ENCODE measurements at regions not wholly inside any gene's neighbourhood (a gene's known extent, or its start where the extent isn't known, plus 50 kb on each side); places are given as distances from the start of the nearest gene placed in this dataset.

- TF ChIP-seq, protein P1, sequence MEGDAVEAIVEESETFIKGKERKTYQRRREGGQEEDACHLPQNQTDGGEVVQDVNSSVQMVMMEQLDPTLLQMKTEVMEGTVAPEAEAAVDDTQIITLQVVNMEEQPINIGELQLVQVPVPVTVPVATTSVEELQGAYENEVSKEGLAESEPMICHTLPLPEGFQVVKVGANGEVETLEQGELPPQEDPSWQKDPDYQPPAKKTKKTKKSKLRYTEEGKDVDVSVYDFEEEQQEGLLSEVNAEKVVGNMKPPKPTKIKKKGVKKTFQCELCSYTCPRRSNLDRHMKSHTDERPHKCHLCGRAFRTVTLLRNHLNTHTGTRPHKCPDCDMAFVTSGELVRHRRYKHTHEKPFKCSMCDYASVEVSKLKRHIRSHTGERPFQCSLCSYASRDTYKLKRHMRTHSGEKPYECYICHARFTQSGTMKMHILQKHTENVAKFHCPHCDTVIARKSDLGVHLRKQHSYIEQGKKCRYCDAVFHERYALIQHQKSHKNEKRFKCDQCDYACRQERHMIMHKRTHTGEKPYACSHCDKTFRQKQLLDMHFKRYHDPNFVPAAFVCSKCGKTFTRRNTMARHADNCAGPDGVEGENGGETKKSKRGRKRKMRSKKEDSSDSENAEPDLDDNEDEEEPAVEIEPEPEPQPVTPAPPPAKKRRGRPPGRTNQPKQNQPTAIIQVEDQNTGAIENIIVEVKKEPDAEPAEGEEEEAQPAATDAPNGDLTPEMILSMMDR (IDR thresholded peaks at IDR 0.05) = peak; percentile 30
- TF ChIP-seq EZH2 (IDR thresholded peaks at IDR 0.05) = no peak
- TF ChIP-seq EZH2phosphoT487 (IDR thresholded peaks at IDR 0.05) = no peak
These were observed 104.1 kb upstream of the DPP6 start for GRCh38 chr7:153948060-153948459.

All from neural progenitor cell (in vitro differentiated cells).